ENCODE measurements at regions not wholly inside any gene's neighbourhood (a gene's known extent, or its start where the extent isn't known, plus 50 kb on each side); places are given as distances from the start of the nearest gene placed in this dataset.
A peak's percentile ranks its signal among the peaks of the same experiment; 100 is the strongest.
"Not testable (repeated sequence)": the region's sequence is repeated elsewhere in the genome, so short reads cannot be mapped to it uniquely, and the experiment has no call there.

DNA sequence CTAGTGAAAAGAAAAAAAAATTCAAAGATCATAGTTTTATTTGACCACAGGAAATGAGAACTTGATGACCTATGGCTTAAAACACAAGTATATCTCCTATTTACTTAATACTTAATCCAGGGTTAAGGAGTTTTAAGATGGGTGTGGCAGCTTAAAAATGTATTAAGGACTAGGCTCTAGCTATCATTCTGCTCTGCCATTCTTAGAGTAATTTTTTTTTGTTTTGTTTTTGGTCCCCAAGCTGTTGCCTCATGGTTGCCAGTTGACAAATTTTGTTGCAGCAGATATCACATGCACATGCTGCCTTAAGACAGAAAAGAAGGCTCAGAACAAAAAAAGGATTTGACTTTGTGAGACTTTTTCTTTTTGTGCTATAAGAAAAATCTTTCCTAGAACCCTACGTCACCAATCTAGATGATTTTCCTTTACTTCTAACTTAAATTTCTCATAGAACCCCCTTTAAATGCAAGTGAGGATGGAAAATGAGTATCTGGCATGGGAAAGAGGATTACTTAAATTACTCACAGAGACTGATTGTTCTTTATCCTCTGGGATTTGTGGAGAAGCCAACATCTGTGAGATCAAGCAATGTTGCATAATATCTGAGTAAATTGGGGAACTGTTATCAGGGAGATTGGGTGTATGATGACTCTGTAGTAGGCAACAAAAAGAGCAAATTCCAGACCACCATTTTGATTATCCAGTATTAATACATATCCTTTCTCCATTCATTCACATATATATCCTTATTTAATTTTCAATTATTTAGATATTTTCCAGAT, 364.7 kb upstream of the CD180 start:
- DNase-seq (ENCODE audit: low read depth), result no peak

DNA sequence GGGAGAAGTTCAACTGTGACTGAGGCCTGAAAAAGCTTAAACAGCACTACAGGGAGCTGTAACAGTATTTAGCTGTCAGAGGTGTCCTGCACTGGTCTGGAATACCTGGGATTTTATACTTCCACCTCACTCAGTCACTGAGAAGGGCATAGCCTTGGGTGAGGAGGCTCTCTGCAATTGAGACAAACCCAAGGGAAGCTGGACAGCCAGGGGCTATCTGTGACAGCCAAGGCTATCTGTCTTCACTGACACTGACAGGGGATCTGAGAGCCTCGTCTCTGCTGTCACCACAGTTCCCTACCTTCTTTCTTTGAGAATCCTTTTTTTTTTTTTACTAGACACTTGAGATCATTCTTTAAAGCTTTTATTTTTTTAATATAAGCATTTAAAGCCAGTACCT, 356.2 kb upstream of the CD180 start:
- no peak for DNase-seq (ENCODE audit: low read depth)

DNA sequence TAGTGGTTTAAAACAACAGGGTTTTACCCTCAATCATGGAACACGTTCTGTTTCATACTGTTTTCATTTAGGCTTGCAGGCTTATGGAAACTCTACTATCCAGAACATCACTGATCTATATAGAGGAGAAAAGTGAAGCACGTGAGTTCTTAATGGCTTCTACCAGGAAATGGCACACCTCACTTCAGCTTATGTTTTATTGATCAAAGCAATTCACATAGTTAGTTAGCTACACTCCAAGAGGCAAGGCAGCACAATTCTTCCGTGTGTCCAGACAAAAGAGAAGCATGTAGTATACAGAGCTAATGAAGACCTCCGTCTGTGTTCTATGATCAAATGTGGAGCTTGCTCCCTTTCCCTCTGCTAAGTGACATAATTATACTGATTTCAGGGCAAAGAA, 353.3 kb upstream of the CD180 start:
- no peak for DNase-seq (ENCODE audit: low read depth)

DNA sequence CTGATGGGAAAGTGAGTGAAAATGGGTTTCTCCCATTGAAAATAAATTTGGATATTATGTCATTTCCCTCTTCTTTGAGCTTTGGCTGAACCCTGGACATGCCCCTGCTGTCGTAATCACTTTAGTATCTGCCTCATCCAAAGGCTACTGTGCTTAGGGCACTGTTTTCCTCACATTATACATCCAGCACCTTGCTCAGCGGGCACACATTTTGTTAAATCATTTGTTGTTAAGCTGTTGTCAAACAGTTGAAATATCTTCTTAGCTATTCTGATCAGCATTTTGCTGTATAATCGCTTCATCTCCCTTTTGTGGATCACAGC, 352.7 kb upstream of the CD180 start:
- no peak for DNase-seq (ENCODE audit: low read depth)

DNA sequence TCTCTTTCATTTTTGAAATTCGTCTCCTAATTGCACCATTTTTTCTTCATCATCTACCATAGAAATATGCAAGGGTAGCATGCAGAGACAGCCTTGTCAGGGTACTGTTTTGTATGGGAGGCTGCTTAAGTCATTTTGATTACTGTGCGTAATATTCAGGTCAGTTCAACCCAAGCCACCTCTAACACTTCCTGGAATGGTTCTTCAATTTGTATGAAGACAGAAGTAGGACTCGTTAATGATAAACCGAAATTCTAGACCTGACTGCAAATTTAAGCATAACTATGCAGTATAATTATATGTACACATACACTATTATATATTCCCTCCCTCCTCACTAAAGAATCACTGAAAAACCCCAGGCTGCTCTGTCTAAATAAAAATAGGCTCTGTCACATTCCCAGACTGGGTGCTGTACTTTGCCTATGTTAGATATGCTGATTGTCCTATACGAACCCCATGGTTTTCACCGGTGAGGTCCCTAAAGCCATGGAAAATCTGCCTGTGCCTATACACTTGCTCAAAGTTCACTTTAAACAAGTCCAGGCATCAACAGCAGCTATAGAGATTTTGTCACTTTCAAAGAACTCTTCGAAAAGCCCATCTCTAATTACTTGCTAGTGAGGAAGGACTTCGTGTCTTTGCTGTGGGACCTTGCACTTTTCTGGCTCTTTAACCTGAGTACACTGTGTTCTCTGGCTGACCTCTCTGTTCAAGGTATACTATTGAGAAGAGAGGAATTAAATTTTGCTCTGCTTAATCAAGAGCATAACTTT, 352.1 kb upstream of the CD180 start:
- no peak for DNase-seq (ENCODE audit: low read depth)

DNA sequence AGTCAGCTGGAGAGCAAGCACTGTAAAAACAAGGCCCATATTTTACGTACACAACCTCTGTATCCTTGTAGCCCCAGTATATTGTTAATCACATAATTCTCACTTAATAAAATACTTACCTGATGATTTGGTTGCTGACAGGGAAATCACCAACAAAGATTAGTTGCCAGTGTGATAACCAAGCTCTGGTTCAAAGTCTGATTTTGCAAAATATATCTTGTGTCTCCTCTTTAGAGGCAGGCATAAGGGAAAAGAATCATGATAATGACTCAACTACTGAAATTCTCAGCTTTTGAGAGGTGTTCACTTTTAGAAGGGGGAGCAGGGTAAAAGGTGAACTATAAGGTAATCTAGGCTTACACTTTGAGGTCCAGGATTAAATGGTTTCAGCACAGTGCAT, 351.1 kb upstream of the CD180 start:
- no peak for DNase-seq (ENCODE audit: low read depth)

DNA sequence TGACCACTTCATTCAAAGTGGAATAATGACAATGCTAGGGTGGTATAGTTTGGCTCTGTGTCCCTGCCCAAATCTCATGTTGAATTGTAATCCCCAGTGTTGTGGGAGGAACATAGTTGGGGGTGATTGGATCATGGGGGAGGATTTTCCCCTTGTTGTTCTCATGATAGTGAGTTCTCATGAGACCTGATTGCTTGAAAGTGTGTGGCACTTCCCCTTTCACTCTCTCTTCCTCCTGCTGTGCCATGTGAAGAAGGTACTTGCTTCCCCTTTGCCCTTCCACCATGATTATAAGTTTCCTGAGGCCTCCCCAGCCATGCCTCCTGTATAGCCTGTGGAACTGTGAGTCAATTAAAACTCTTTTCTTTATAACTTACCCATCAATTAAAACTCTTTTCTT, 348.3 kb upstream of the CD180 start:
- DNase-seq (ENCODE audit: low read depth), result not testable (repeated sequence)

- DNase-seq (ENCODE audit: low read depth), result peak; percentile 17
Observed at GRCh38 chr5:67543720-67544270, 347.2 kb upstream of the CD180 start.

DNA sequence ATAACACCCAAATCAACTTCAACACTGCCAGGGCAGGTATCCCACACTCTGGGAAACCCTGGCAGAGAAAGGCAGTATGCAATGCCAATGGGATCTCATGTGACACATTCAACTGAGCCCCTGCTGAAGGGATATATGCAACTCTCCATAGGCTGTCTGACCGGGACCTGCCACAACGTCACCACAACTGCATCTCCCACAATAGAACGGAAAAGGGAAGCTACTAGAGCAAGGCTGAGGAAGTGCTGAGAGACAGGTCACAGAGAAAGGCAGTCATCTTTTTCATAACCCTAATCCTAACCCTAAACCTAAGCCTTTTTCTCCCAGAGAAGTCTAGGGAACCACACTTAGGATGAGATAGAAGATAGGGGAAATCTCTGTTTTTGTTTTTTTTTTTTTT, 345.9 kb upstream of the CD180 start:
- no peak for DNase-seq (ENCODE audit: low read depth)

- no peak for DNase-seq (ENCODE audit: low read depth)
Observed at GRCh38 chr5:67541875-67542274, 345.3 kb upstream of the CD180 start.

GRCh38 chr5:67538855-67539506, 342.4 kb upstream of the CD180 start:
- no peak for DNase-seq (ENCODE audit: low read depth)

- peak; percentile 5 for DNase-seq (ENCODE audit: low read depth)
Observed at GRCh38 chr5:67537439-67538148, 341.0 kb upstream of the CD180 start.

DNA sequence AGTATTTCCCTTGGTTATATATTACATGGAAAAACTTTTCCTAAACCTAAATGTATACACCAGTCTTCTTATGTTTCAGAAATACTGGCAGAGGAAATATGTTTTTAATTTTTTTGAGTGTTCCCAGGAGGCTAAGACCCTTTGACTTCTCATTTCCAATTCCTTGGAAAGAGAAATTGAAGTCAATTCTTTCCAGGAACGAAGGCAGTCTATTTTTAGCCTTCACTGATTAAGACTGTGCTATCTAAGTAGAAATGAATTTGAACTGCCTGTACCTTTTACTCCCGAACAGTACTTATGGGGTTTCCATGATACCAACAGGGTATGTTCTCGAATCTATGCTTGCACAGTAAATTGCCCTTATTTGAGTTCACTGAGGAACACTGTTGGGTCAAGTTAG, 340.3 kb upstream of the CD180 start:
- DNase-seq (ENCODE audit: low read depth), result no peak

- DNase-seq (ENCODE audit: low read depth), result no peak
Observed at GRCh38 chr5:67530609-67531255, 334.1 kb upstream of the CD180 start.

GRCh38 chr5:67528953-67529352, 332.4 kb upstream of the CD180 start:
- no peak for DNase-seq (ENCODE audit: low read depth)

DNA sequence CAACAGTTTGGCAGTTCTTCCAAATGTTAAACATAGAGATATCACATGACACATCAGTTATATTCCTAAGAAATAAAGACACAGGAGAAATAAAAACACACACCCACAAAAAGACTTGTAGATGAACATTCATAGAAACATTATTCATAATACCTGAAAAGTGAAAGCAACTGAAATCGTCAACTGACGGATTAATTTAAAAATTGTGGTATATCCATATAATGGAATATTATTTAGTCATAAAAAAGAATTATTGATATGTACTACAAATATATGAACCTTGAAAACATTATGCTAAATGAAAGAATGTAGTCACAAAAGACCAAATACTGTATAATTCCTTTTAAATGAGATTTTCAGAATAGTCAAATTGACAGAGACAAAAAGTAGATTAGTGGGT, 330.2 kb upstream of the CD180 start:
- DNase-seq (ENCODE audit: low read depth), result no peak

GRCh38 chr5:67520161-67520908, 323.7 kb upstream of the CD180 start:
- no peak for DNase-seq (ENCODE audit: low read depth)

DNA sequence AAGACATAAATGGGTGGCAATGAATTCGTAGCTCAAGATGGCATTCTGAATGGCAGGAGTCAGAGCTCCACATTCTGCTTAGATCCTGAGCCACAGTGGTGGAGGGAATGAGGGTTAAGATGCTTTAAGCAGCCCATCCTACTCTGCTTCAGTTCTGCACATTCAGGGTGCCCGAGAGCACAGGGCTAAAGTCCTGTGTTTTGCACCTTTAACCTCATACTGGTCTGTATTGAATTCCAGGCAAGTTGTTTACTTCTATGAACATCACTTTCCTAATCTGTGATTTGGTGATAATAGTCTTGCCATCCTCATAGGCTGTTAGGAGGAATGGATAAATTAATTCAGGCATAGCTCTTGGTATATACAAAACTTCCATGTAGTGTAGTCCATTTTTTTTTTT, 321.6 kb upstream of the CD180 start:
- DNase-seq (ENCODE audit: low read depth), result no peak

DNA sequence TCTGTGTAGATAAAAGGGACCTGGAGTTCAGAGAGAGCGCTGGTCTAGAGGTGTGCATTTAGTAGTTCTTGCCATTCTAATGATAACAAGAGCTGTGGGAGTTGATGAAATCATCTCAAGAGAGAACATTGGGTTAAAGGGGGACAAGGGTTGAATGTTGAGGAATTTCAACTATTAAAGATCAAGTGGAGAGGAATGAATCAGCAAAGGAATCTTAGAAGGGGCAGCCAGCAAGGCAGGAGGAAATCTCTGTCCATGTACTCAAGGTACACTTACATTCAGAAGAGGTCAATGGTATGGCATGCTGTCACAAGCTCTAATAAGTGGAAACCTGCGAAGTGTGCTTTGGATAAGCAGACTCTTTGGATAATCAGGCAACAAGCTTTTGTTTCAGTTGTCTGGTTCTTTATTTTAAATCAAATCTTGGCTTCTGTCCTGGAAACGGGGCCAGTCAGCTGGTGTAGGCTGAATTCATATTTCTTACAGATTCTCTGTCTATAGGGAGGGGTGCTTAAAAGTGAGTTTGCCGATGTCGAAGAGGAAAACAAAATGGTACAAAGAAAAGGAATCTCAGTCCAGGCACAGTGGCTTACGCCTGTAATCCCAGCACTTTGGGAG, 320.5 kb upstream of the CD180 start:
- DNase-seq (ENCODE audit: low read depth), result no peak

DNA sequence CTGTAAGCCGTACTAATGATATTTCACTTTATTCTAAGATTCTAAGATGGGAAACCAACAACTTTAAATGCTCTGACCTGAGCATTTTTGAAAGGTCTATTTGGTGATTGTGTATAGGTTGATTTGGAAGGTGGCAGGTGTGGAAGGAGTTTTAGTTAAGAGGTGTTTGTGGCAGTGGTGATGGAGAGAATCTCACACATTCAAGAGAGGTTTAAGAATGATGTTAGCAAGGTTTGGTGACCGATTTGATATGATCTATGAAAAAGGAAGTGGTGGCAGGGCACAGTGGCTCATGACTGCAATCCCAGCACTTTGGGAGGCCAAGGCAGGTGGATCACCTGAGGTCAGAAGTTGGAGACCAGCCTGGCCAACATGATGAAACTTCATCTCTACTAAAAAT, 319.2 kb upstream of the CD180 start:
- no peak for DNase-seq (ENCODE audit: low read depth)
